Liver (tissue), 8 donors: ENCODE measurements at regions not wholly inside any gene's neighbourhood (a gene's known extent, or its start where the extent isn't known, plus 50 kb on each side); places are given as distances from the start of the nearest gene placed in this dataset.

Experiments
- DNase-seq: peaks from one replicate; pipeline ENCODE4 v3.0.0-alpha.2; 2017; ENCODE audit warnings: low spot score
- H3K27ac ChIP-seq, 2 donors: one replicate each; pipeline ENCODE4 v1.7.0; 2013; ENCODE audit warnings: inconsistent platforms in 2 of 2, low read length in 2 of 2, control low read depth in 1 of 2, low read depth in 1 of 2, mild to moderate bottlenecking in 1 of 2
- H3K27me3 ChIP-seq, 4 donors: one replicate each; pipeline versions ENCODE4 v1.6.1 to v1.7.0; 2013; ENCODE audit warnings: low read length in 3 of 4, inconsistent platforms in 1 of 4, mild to moderate bottlenecking in 1 of 4, moderate library complexity in 1 of 4; ENCODE audit not compliant: control insufficient read depth in 4 of 4, insufficient read depth in 4 of 4
- H3K36me3 ChIP-seq, 4 donors: one replicate each; pipeline versions ENCODE4 v1.6.1 to v1.7.0; 2013; ENCODE audit warnings: low read length in 3 of 4, mild to moderate bottlenecking in 3 of 4, low read depth in 1 of 4, moderate library complexity in 1 of 4; ENCODE audit not compliant: control insufficient read depth in 4 of 4, insufficient read depth in 3 of 4
- H3K4me1 ChIP-seq, 4 donors: one replicate each; pipeline versions ENCODE4 v1.6.1 to v1.7.0; 2013; ENCODE audit warnings: low read length in 3 of 4, mild to moderate bottlenecking in 3 of 4, moderate library complexity in 1 of 4; ENCODE audit not compliant: control insufficient read depth in 4 of 4, insufficient read depth in 4 of 4
- H3K4me3 ChIP-seq, 3 donors: one replicate each; pipeline versions ENCODE4 v1.6.1 to v1.7.0; 2013; ENCODE audit warnings: low read length in 3 of 3, control low read depth in 1 of 3, low read depth in 1 of 3, mild to moderate bottlenecking in 1 of 3
- H3K9ac ChIP-seq, 2 donors: one replicate each; pipeline ENCODE4 v1.7.0; 2013; ENCODE audit warnings: low read length in 2 of 2, mild to moderate bottlenecking in 2 of 2, moderate library complexity in 2 of 2, control low read depth in 1 of 2, low read depth in 1 of 2
- H3K9me3 ChIP-seq, 4 donors: one replicate each; pipeline versions ENCODE4 v1.6.1 to v1.7.0; 2013; ENCODE audit warnings: low read length in 3 of 4; ENCODE audit not compliant: control insufficient read depth in 4 of 4
- EGR1 ChIP-seq, 2 donors: IDR thresholded peaks; 2 replicates each; pipeline ENCODE4 v1.6.1; 2016 to 2018; ENCODE audit warnings: antibody characterized with exemption in 2 of 2, low read depth in 2 of 2
- FOXA2 ChIP-seq: IDR thresholded peaks from 2 replicates; pipeline ENCODE4 v1.6.1; 2016; ENCODE audit warnings: antibody characterized with exemption
- HNF4A ChIP-seq, 2 donors: conservative IDR thresholded peaks; 2 replicates each; pipeline ENCODE4 v1.6.1; 2016; ENCODE audit warnings: antibody characterized with exemption in 2 of 2, mild to moderate bottlenecking in 2 of 2
- JUND ChIP-seq, 2 donors: IDR thresholded peaks; 2 replicates each; pipeline ENCODE4 v1.6.1; 2016; ENCODE audit warnings: antibody characterized with exemption in 2 of 2
- NR2F2 ChIP-seq: IDR thresholded peaks from 2 replicates; pipeline ENCODE4 v1.6.1; 2016; ENCODE audit warnings: antibody characterized with exemption
- RAD21 ChIP-seq, 2 donors: IDR thresholded peaks; 2 replicates each; pipeline ENCODE4 v1.6.1; 2016; ENCODE audit warnings: antibody characterized with exemption in 2 of 2, mild to moderate bottlenecking in 2 of 2
- REST ChIP-seq: IDR thresholded peaks from 2 replicates; pipeline ENCODE4 v1.6.1; 2016; ENCODE audit warnings: antibody characterized with exemption, mild to moderate bottlenecking
- RXRA ChIP-seq, 2 donors: IDR thresholded peaks; 2 replicates each; pipeline ENCODE4 v1.6.1; 2017 to 2018; ENCODE audit warnings: antibody characterized with exemption in 2 of 2, mild to moderate bottlenecking in 1 of 2
- SP1 ChIP-seq: IDR thresholded peaks from 2 replicates; pipeline ENCODE4 v1.6.1; 2018; ENCODE audit warnings: antibody characterized with exemption, mild to moderate bottlenecking
- ZBTB33 ChIP-seq: IDR thresholded peaks from 2 replicates; pipeline ENCODE4 v1.6.1; 2016; ENCODE audit warnings: antibody characterized with exemption
- WGBS: extraction: QIAGEN DNeasy Blood & Tissue Kit; methylation state at CpG from one replicate; pipeline ENCODE4 v1.1.7; 2013; 5-methylcytosine and 5-hydroxymethylcytosine counted together
- TF ChIP-seq, protein P1 (sequence below): IDR thresholded peaks from 2 replicates; pipeline ENCODE4 v1.6.1; 2016; ENCODE audit warnings: antibody characterized with exemption
- TF ChIP-seq, protein P2 (sequence below): fragments of 150-350 bp; IDR thresholded peaks from 2 replicates; pipeline ENCODE4 v1.5.1; 2017; ENCODE audit warnings: improper control_type of control experiment, low read depth, low read length; ENCODE audit not compliant: missing input control
- TF ChIP-seq, protein P3 (sequence below): IDR thresholded peaks from 2 replicates; pipeline ENCODE4 v1.6.1; 2016; ENCODE audit warnings: antibody characterized with exemption
- donor health status: healthy.
- donor health status: healthy.
- donor health status: healthy.
- donor health status: healthy.
- donor health status: healthy.

GRCh38 chr16:79994418-79994817, 393.9 kb upstream of the MAF start (continued):
- TF ChIP-seq RXRA (IDR thresholded peaks at IDR 0.05) = no peak
- no peak for TF ChIP-seq HNF4A (conservative IDR thresholded peaks at IDR 0.05)
- no peak for TF ChIP-seq JUND (IDR thresholded peaks at IDR 0.05)
- no peak for TF ChIP-seq EGR1 (IDR thresholded peaks at IDR 0.05; ENCODE audit: low read depth in 2 of 2)

- WGBS = 92% methylated on average over 5 of the region's 5 CpGs
- no peak overlapping the region for H3K27ac ChIP-seq
Observed at GRCh38 chr16:79993629-79994209, 393.2 kb upstream of the MAF start.

DNA sequence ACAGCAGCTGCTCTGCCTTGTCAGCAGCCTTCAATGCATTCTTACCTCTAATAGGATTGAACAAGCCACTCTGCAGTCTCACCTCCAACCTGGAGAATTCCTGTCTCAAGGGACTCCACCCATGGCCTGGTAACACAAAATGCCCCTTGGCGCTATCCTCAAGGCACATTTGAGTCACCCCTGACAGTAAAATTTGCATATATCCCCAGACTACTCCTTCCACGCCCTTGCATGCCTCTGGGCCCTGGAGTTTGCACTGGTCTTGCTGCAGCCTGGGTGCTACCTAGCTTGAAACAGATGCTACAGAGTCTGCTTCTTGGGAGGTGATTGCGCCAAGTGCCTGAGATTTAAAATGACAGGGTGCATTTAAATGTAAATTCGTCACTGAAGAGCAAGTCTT, 391.4 kb upstream of the MAF start:
- Histone ChIP-seq H3K9me3 (no peaks in the 10 kb centered on the region), H3K36me3 (no peaks in the 10 kb centered on the region), H3K4me1 (no peaks in the 10 kb centered on the region), H3K27me3 (no peaks in the 10 kb centered on the region), H3K27ac (no peak overlapping the region), H3K4me3 (no peak overlapping the region), H3K9ac (no peak overlapping the region)
- TF ChIP-seq NR2F2 (no peak), EGR1 (IDR thresholded peaks at IDR 0.05; ENCODE audit: low read depth in 2 of 2) (no peak), RAD21 (IDR thresholded peaks at IDR 0.05) (no peak), REST (no peak)
- 91% methylated on average over 4 of the region's 4 CpGs for WGBS
- no peak for DNase-seq

More at GRCh38 chr16:79993629-79994209, 393.2 kb upstream of the MAF start:
- no peak overlapping the region for H3K4me3 ChIP-seq
- no peak overlapping the region for H3K9ac ChIP-seq
- no peaks in the 10 kb centered on the region for H3K36me3 ChIP-seq
- TF ChIP-seq, protein P1, sequence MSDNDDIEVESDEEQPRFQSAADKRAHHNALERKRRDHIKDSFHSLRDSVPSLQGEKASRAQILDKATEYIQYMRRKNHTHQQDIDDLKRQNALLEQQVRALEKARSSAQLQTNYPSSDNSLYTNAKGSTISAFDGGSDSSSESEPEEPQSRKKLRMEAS = no peak
- TF ChIP-seq, protein P2, sequence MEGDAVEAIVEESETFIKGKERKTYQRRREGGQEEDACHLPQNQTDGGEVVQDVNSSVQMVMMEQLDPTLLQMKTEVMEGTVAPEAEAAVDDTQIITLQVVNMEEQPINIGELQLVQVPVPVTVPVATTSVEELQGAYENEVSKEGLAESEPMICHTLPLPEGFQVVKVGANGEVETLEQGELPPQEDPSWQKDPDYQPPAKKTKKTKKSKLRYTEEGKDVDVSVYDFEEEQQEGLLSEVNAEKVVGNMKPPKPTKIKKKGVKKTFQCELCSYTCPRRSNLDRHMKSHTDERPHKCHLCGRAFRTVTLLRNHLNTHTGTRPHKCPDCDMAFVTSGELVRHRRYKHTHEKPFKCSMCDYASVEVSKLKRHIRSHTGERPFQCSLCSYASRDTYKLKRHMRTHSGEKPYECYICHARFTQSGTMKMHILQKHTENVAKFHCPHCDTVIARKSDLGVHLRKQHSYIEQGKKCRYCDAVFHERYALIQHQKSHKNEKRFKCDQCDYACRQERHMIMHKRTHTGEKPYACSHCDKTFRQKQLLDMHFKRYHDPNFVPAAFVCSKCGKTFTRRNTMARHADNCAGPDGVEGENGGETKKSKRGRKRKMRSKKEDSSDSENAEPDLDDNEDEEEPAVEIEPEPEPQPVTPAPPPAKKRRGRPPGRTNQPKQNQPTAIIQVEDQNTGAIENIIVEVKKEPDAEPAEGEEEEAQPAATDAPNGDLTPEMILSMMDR = no peak
- no peaks in the 10 kb centered on the region for H3K27me3 ChIP-seq
- no peak for DNase-seq
- H3K9me3 ChIP-seq = no peaks in the 10 kb centered on the region
- no peaks in the 10 kb centered on the region for H3K4me1 ChIP-seq

DNA sequence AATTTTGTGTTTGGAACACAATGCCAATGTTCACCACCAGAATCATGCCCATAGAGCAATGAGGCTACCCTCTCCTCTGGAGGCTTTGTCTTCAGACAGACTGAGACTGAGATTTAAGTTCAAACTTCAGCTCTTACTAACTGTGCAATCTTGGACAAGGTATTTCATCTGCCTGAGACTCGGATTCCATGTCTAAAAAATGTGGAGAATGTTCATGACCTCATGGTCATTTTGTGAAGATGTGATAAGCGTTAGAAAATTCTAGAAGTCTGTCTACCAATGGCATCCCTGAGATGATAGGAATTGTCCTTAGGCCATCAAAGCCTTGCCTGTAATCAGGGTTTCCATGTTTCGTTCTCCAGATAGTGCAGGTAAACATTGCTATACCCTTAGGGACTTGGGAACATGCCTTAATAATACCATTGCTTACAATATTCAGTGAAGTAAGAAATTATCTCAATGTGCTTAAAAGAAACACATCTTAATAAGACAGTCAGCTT, 388.2 kb upstream of the MAF start:
- Histone ChIP-seq H3K27me3 (no peaks in the 10 kb centered on the region), H3K9ac (no peak overlapping the region), H3K4me1 (no peaks in the 10 kb centered on the region), H3K27ac (no peak overlapping the region), H3K36me3 (no peaks in the 10 kb centered on the region), H3K9me3 (no peaks in the 10 kb centered on the region), H3K4me3 (no peak overlapping the region)
- no peak for DNase-seq
- WGBS = 89% methylated on average over 3 of the region's 3 CpGs
- TF ChIP-seq ZBTB33 (no peak), EGR1 (IDR thresholded peaks at IDR 0.05; ENCODE audit: low read depth in 2 of 2) (no peak), HNF4A (conservative IDR thresholded peaks at IDR 0.05) (no peak), RAD21 (IDR thresholded peaks at IDR 0.05) (no peak), NR2F2 (no peak), REST (no peak), FOXA2 (no peak), SP1 (no peak), JUND (IDR thresholded peaks at IDR 0.05) (no peak)
- TF ChIP-seq, protein P3, sequence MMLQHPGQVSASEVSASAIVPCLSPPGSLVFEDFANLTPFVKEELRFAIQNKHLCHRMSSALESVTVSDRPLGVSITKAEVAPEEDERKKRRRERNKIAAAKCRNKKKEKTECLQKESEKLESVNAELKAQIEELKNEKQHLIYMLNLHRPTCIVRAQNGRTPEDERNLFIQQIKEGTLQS = no peak
